ENCODE measurements at regions not wholly inside any gene's neighbourhood (a gene's known extent, or its start where the extent isn't known, plus 50 kb on each side); places are given as distances from the start of the nearest gene placed in this dataset.
"Not testable (repeated sequence)": the region's sequence is repeated elsewhere in the genome, so short reads cannot be mapped to it uniquely, and the experiment has no call there.

DNA sequence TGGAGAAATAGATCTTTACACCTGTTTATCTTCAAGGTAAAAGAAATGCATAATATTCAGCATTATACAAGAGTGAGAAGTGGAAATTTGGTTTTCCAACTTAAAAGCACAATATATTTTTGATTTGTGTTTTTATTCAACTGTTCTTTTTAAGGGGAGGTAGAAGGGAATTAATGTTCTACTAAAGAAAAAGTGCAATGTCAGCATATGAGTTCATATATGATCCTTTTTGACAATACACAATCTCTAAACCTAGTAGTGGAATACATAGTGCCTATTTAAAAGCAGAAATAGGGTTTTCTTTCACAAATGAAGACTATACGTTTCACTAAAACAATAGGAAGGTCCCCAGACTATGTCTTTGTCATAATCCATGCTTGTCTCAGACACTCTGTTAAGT is 63.2 kb upstream of the ATP5MC3 start:
- POLR2A ChIA-PET: no interaction called here
- TF ChIP-seq ZFP36 (IDR thresholded peaks at IDR 0.05; ENCODE audit: borderline replicate concordance, partially characterized antibody): no peak
- peak; percentile 97 for TF ChIP-seq MAFK (IDR thresholded peaks at IDR 0.05; ENCODE audit: partially characterized antibody)
- 0% methylated on average over 1 of the region's 1 CpG for WGBS (ENCODE audit: missing lambda C conversion rate)

DNA sequence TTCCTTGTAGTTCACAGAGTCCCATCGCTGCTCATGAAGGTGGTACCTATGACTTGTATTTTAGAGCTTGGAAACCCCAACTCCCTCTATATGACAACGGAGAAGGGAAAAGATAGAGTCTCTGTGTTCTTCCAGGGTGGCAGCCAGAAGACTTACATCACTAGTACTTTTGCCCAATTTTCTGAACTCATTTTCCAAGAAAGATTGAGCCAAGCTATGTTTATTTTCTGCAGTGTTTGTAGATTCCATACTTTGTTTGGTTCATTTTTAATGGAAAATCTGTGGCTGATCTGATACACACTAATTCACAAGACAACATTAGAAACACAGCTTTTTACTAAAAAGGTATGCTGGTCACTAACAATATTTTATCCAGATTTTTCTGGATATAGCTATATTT is 60.2 kb upstream of the ATP5MC3 start:
- Histone ChIP-seq H3K4me1 (no peaks in the 10 kb centered on the region), H3K27ac (no peak overlapping the region), H3K4me2 (no peak overlapping the region), H3K9me3 (peaks cover 6% of the 10 kb centered on the region; the same call in 2 of the 3 replicates), H3K4me3 (no peak overlapping the region)
- CTCF ChIA-PET: interaction anchor here (0.7 to 3.4 kb wide), 2 partner anchors 9 to 38 kb away, joined by 3 to 26 read pairs; no protein-coding TSS in a partner anchor
- FAIRE-seq (no peak), DNase-seq (ENCODE audit: low read depth in 1 of 2, low spot score in 1 of 2) (no peak), ATAC-seq (no peak)
- TF ChIP-seq PHF8 (IDR thresholded peaks at IDR 0.05; ENCODE audit: borderline replicate concordance, low read depth) (no peak), CBX2 (IDR thresholded peaks at IDR 0.05; ENCODE audit: borderline replicate concordance, low read depth) (no peak), ZNF302 (CRISPR knock-in tag; IDR thresholded peaks at IDR 0.05) (no peak), RFX5 (IDR thresholded peaks at IDR 0.05) (no peak), JUN (IDR thresholded peaks at IDR 0.05) (no peak), HEYL (CRISPR knock-in tag; IDR thresholded peaks at IDR 0.05) (no peak), EHMT2 (IDR thresholded peaks at IDR 0.05; ENCODE audit: low read depth) (no peak), RNF2 (IDR thresholded peaks at IDR 0.05; ENCODE audit: borderline replicate concordance, low read depth) (no peak), TFCP2L1 (CRISPR knock-in tag; IDR thresholded peaks at IDR 0.05) (no peak), RARB (CRISPR knock-in tag; IDR thresholded peaks at IDR 0.05) (no peak), NPAS2 (CRISPR knock-in tag; IDR thresholded peaks at IDR 0.05; ENCODE audit: borderline replicate concordance) (no peak), FOSL2 (IDR thresholded peaks at IDR 0.05) (no peak), FOSL2 (CRISPR knock-in tag; IDR thresholded peaks at IDR 0.05) (no peak), ZSCAN20 (CRISPR knock-in tag; IDR thresholded peaks at IDR 0.05) (no peak), MYC (IDR thresholded peaks at IDR 0.05; ENCODE audit: borderline replicate concordance, low read length) (no peak)
- TF ChIP-seq, protein P1, sequence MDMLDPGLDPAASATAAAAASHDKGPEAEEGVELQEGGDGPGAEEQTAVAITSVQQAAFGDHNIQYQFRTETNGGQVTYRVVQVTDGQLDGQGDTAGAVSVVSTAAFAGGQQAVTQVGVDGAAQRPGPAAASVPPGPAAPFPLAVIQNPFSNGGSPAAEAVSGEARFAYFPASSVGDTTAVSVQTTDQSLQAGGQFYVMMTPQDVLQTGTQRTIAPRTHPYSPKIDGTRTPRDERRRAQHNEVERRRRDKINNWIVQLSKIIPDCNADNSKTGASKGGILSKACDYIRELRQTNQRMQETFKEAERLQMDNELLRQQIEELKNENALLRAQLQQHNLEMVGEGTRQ (IDR thresholded peaks at IDR 0.05): no peak
- TF ChIP-seq, protein P2, sequence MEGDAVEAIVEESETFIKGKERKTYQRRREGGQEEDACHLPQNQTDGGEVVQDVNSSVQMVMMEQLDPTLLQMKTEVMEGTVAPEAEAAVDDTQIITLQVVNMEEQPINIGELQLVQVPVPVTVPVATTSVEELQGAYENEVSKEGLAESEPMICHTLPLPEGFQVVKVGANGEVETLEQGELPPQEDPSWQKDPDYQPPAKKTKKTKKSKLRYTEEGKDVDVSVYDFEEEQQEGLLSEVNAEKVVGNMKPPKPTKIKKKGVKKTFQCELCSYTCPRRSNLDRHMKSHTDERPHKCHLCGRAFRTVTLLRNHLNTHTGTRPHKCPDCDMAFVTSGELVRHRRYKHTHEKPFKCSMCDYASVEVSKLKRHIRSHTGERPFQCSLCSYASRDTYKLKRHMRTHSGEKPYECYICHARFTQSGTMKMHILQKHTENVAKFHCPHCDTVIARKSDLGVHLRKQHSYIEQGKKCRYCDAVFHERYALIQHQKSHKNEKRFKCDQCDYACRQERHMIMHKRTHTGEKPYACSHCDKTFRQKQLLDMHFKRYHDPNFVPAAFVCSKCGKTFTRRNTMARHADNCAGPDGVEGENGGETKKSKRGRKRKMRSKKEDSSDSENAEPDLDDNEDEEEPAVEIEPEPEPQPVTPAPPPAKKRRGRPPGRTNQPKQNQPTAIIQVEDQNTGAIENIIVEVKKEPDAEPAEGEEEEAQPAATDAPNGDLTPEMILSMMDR (IDR thresholded peaks at IDR 0.05): no peak
- TF ChIP-seq, protein P3, sequence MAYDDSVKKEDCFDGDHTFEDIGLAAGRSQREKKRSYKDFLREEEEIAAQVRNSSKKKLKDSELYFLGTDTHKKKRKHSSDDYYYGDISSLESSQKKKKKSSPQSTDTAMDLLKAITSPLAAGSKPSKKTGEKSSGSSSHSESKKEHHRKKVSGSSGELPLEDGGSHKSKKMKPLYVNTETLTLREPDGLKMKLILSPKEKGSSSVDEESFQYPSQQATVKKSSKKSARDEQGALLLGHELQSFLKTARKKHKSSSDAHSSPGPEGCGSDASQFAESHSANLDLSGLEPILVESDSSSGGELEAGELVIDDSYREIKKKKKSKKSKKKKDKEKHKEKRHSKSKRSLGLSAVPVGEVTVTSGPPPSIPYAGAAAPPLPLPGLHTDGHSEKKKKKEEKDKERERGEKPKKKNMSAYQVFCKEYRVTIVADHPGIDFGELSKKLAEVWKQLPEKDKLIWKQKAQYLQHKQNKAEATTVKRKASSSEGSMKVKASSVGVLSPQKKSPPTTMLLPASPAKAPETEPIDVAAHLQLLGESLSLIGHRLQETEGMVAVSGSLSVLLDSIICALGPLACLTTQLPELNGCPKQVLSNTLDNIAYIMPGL (CRISPR knock-in tag; IDR thresholded peaks at IDR 0.05; ENCODE audit: borderline replicate concordance): no peak
- POLR2A ChIA-PET: interaction anchor here (0.7 kb wide), 1 partner anchor 824 kb away, joined by 3 read pairs; no protein-coding TSS in a partner anchor
- 8% methylated on average over 2 of the region's 2 CpGs for WGBS (ENCODE audit: missing lambda C conversion rate)

More for the DNA sequence above, 63.2 kb upstream of the ATP5MC3 start:
- no peak overlapping the region for H3K27ac ChIP-seq
- FAIRE-seq (no peak), DNase-seq (ENCODE audit: low read depth in 1 of 2, low spot score in 1 of 2) (no peak), ATAC-seq (no peak)
- no peaks in the 10 kb centered on the region for H3K9me3 ChIP-seq
- no peak overlapping the region for H3K4me2 ChIP-seq
- no peak overlapping the region for H3K4me3 ChIP-seq
- CTCF ChIA-PET: no interaction called here
- no peaks in the 10 kb centered on the region for H3K4me1 ChIP-seq

DNA sequence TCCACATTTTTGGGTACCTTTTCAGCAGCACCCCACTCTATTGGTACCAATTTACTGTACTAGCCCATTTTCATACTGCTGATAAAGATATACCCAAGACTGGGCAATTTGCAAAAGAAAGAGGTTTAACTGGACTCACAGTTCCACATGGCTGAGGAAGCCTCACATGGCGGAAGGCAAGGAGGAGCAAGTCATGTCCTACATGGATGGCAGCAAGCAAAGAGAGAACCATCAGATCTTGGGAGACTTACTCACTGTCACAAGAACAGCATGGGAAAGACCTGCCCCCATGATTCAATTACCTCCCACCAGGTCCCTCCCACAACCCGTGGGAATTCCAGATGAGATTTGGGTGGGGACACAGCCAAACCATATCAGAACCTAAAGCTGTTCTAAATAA is 58.5 kb upstream of the ATP5MC3 start:
- H3K4me3 ChIP-seq; ATAC-seq; H3K9me3 ChIP-seq; H3K27ac ChIP-seq; H3K4me1 ChIP-seq; FAIRE-seq; H3K4me2 ChIP-seq; DNase-seq (ENCODE audit: low read depth in 1 of 2, low spot score in 1 of 2); POLR2A ChIA-PET: not testable (repeated sequence)
- CTCF ChIA-PET: interaction anchor here (3.4 kb wide), 1 partner anchor 11 kb away, joined by 26 read pairs; no protein-coding TSS in a partner anchor
- WGBS (ENCODE audit: missing lambda C conversion rate): 61% methylated on average over 2 of the region's 2 CpGs
